ENCODE measurements at regions not wholly inside any gene's neighbourhood (a gene's known extent, or its start where the extent isn't known, plus 50 kb on each side); places are given as distances from the start of the nearest gene placed in this dataset.

DNA sequence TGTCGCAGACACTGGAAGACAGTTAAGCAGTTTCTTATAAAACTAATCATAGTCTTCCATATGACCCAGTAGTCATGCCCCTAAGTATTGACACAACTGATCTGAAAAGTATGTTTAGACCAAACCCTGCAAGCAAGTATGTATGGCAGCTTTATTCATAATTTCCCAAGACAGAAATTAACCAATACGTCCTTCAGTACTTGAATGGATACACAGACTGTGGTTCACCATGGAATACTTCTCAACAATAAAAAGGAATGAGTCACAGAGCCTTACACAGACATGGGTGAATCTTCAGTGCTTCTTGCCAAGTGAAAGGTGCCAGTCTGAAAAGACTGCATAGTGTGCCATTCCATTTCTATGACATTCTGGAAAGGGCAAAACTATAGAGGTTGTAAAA is 50.2 kb upstream of the AKR1E2 start:
- TF ChIP-seq, protein P1, sequence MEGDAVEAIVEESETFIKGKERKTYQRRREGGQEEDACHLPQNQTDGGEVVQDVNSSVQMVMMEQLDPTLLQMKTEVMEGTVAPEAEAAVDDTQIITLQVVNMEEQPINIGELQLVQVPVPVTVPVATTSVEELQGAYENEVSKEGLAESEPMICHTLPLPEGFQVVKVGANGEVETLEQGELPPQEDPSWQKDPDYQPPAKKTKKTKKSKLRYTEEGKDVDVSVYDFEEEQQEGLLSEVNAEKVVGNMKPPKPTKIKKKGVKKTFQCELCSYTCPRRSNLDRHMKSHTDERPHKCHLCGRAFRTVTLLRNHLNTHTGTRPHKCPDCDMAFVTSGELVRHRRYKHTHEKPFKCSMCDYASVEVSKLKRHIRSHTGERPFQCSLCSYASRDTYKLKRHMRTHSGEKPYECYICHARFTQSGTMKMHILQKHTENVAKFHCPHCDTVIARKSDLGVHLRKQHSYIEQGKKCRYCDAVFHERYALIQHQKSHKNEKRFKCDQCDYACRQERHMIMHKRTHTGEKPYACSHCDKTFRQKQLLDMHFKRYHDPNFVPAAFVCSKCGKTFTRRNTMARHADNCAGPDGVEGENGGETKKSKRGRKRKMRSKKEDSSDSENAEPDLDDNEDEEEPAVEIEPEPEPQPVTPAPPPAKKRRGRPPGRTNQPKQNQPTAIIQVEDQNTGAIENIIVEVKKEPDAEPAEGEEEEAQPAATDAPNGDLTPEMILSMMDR (IDR thresholded peaks at IDR 0.05; ENCODE audit: extremely low read depth, missing control alignments) = no peak
- DNase-seq (ENCODE audit: low spot score) = no peak

DNA sequence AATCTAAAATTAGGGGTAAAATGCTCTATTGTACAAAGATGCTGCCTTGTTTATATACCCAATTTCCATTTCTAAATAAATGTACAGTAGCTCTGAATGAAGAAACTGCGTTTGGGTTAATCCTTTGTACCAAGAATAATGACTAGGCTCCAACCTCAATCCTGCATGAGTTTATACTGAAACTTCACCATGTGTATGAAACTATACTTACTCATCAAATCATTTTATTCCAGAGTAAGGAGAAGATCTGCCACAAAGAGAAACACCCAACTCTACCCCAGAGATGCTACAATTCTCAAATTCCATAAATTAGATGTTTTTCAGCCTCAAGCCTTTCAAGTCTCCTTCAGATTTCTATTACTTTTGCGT is 53.8 kb upstream of the AKR1E2 start:
- DNase-seq (ENCODE audit: low spot score) = no peak
- TF ChIP-seq, protein P1 (IDR thresholded peaks at IDR 0.05; ENCODE audit: extremely low read depth, missing control alignments) = no peak

DNA sequence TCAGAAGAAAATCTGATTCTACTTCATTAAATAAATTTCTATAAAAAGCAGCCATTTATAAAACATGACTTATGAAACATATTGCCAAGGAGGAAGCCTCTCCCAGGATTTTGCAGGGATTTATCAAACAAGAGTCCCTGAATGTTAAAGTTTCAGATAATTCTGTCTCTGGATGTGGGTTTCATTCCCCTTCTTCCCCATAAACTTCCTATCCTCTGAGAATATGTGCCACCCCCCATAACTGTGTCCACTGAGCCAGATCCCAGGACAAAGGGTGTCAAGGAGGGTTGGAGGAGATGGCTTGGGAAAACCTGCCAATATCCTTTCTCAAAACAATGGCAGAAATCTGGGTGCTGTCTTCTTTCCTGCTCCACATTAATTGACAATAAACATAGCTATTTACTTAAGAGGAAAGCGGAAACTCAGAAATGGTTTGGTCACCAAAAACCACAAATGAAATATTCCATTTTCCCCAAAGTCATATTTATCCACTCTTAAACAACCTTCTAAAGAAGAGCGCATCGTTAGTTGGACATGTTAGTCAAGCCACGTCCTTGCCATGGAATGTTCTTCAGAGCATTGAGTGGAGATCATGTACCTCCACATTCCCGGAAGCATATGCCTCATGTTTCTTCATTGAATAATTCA is 54.3 kb upstream of the AKR1E2 start:
- DNase-seq (ENCODE audit: low spot score) = no peak
- TF ChIP-seq, protein P1 (IDR thresholded peaks at IDR 0.05; ENCODE audit: extremely low read depth, missing control alignments) = no peak

DNA sequence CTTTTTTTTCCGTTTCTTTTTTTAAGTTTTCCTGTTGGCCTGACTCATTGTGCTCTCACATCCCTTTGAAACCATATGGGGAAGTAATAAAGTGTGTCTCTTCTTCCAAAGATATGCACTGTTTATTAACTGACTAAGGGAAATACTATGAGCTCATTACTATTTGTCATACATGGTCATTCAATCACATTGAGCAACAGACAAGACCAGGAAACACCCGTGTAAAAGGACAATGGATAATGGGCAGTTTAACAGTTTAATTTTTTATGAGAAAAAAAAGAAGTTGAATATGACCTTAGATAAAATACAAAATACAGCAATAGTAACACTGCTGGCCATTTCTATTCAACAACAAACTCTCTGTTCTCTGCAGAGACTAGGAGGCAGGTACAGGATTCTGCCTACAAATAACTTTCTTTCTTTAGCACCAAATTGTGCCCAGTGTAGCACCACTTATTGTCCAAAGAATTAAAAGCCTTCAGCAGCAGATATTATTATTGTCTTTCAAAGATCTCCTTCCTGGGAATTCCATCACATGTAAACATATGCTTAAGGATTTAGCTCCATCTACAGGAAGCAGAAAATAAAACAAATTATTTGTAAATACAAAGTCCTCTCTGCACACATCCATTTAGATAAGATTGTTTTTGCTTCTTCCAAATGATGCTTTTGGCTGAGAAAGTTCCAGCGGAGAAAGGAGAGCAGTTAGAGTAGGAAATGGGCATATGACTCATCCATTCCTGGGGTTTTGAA is 55.0 kb upstream of the AKR1E2 start:
- DNase-seq (ENCODE audit: low spot score) = no peak
- TF ChIP-seq, protein P1 (IDR thresholded peaks at IDR 0.05; ENCODE audit: extremely low read depth, missing control alignments) = no peak

DNA sequence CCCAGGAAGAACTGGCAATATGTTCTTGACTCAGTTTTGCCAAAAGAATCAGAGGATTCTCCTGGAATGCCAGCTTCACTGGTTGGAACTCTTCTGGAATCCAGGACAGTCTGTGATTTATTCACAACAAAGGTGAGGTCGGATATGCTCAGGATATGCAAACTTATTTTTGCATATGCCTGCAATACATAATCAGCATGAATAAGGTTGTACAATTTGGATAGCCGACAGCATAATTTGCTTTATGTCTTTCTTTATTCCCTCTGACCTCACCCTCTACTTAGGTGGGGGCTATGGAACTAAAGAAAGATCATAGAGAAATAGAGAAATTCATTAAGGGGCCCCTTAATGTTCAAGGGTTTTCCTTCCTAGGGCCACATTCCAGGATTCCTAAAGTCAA is 57.6 kb upstream of the AKR1E2 start:
- no peak for DNase-seq (ENCODE audit: low spot score)
- TF ChIP-seq, protein P1 (IDR thresholded peaks at IDR 0.05; ENCODE audit: extremely low read depth, missing control alignments) = no peak

DNA sequence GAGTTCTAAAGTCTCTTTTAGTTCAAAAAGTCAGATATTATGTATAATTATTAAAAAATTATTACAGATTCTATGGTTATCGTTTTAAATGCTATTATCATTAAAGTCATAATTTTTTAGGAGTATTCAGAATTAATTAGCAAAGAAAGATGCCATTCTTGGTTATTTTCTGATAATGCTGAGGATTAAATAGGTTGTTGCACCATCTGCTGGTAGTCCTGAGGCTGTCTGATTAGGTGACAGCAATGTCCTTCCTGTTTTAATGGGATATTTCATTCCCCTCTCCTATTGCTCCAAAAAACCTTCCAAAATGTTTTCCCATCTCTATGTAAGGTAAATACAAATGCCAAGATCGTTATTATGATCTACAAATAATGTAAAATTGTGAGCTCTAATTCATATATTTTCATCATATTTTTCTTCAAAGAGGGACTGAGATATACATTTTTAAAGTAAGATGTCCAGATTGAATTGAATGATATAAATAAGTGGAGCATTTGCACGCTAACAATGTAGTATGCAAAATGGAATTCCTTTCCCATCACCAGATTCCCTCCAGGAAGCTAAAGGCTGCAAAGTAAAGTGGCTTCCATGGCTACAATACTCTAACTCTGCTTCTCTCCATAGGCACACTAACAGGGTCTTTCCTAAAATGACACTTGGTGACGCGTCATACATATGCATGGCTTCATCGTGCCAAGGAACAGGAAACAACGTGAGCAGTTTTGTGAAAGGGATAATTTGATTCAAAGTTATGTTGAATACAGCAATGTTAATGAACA is 58.8 kb upstream of the AKR1E2 start:
- TF ChIP-seq, protein P1 (IDR thresholded peaks at IDR 0.05; ENCODE audit: extremely low read depth, missing control alignments) = no peak
- no peak for DNase-seq (ENCODE audit: low spot score)

DNA sequence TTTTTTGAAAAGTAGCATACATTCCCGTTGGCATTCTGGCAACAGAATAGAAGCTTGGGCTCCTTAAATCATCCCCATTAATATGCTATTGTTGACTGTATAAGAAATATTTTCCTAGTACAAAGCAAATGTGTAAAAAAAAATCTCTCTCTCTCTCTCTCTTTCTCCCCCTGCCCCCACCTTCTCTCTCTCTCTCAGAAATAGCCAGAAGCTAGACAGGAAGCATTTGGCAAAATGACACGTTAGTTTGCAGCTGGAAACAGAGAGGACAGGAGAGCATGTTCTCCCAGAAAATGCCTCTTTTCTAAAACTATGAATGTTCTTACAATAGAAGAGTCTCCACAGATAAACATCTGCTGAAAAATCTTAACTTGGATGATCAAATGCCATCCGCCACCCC is 59.6 kb upstream of the AKR1E2 start:
- DNase-seq (ENCODE audit: low spot score) = no peak
- TF ChIP-seq, protein P1 (IDR thresholded peaks at IDR 0.05; ENCODE audit: extremely low read depth, missing control alignments) = no peak

Measured in GM20000 (cell line).